Panc1 (cell line): ENCODE measurements at regions not wholly inside any gene's neighbourhood (a gene's known extent, or its start where the extent isn't known, plus 50 kb on each side); places are given as distances from the start of the nearest gene placed in this dataset.

Experiments
- ATAC-seq: fragments of 200-7000 bp; cut with Tn5 transposase; 2 replicates; pipeline ENCODE4 v1.9.1; 2020; ENCODE audit warnings: mild to moderate bottlenecking, moderate library complexity
- BruUV-seq: library from RNA; stranded (reverse); fragments of 400-500 nt; replicated peaks from 2 replicates; lab custom pipeline; 2021; lab: Mats Ljungman, UMichigan
- CTCF ChIA-PET: fragments of 300-600 bp; sonication (Branson Sonifier 250); formaldehyde crosslinking; loops from one replicate; lab custom pipeline; 2022; ENCODE audit warnings: antibody characterized with exemption; lab: Charles Lee
- POLR2A ChIA-PET: fragments of 300-600 bp; sonication (Branson Sonifier 250); formaldehyde crosslinking; loops from one replicate; lab custom pipeline; 2022; ENCODE audit warnings: antibody characterized with exemption; lab: Charles Lee
- DNase-seq: peaks from one replicate; pipeline ENCODE4 v3.0.0-alpha.2; 2010; ENCODE audit warnings: low read depth, low spot score
- H3K27ac ChIP-seq: 2 replicates; pipeline ENCODE4 v1.5.1; 2011; ENCODE audit warnings: mild to moderate bottlenecking, low read length, inconsistent platforms
- H3K27me3 ChIP-seq: fragments of 200-500 bp; sonication (Bioruptor generic); 2 replicates; pipeline ENCODE4 v1.6.0; 2014; ENCODE audit warnings: low read length, inconsistent platforms; ENCODE audit not compliant: control insufficient read depth, insufficient read depth
- H3K36me3 ChIP-seq: fragments of 200-500 bp; sonication (Bioruptor generic); 2 replicates; pipeline ENCODE4 v1.5.1; 2014; ENCODE audit warnings: inconsistent platforms, mild to moderate bottlenecking, low read length, moderate library complexity; ENCODE audit not compliant: control insufficient read depth, insufficient read depth
- H3K4me1 ChIP-seq: 2 replicates; pipeline ENCODE4 v1.5.1; 2011; ENCODE audit warnings: inconsistent platforms, mild to moderate bottlenecking, low read length, moderate library complexity; ENCODE audit not compliant: control insufficient read depth, insufficient read depth
- H3K4me3 ChIP-seq, 2 experiments: 2 replicates each; pipeline ENCODE4 v1.5.1; 2011 to 2012; ENCODE audit warnings: low read depth in 2 of 2, low read length in 2 of 2, mild to moderate bottlenecking in 2 of 2, inconsistent platforms in 1 of 2, moderate library complexity in 1 of 2
- H3K9me3 ChIP-seq: fragments of 200-500 bp; sonication (Bioruptor generic); 2 replicates; pipeline ENCODE4 v1.5.1; 2014; ENCODE audit warnings: low read depth, mild to moderate bottlenecking, inconsistent platforms, low read length, moderate library complexity; ENCODE audit not compliant: control insufficient read depth, insufficient read depth
- POLR2AphosphoS5 ChIP-seq: IDR thresholded peaks from 2 replicates; pipeline ENCODE4 v1.6.1; 2012; ENCODE audit warnings: mild to moderate bottlenecking, low read depth, low read length, moderate library complexity
- SIN3A ChIP-seq: IDR thresholded peaks from 2 replicates; pipeline ENCODE4 v1.6.1; 2012; ENCODE audit warnings: low read depth, mild to moderate bottlenecking, low read length, moderate library complexity, borderline replicate concordance; ENCODE audit not compliant: insufficient read depth
- TCF7L2 ChIP-seq: IDR thresholded peaks from 2 replicates; pipeline ENCODE4 v1.6.1; 2011; ENCODE audit warnings: mild to moderate bottlenecking, low read depth, low read length, inconsistent platforms
- in situ Hi-C: cut with HindIII; loops from 2 replicates; pipeline ENCODE4 v1.10.0; 2016; ENCODE audit warnings: low sequenced_read_pairs, low pct_unique_long_range_greater_than_20kb
- intact Hi-C: fragments of 100-400 bp; cut with micrococcal nuclease; formaldehyde crosslinking; loops from one replicate; pipeline ENCODE4 v1.10.0; 2022; ENCODE audit not compliant: unreplicated experiment
- TF ChIP-seq, protein P1 (sequence below): fragments of 450-650 bp; IDR thresholded peaks from 2 replicates; pipeline ENCODE4 v1.5.1; 2017; ENCODE audit warnings: mild to moderate bottlenecking
- TF ChIP-seq, protein P2 (sequence below), 2 experiments: IDR thresholded peaks; 2 replicates each; pipeline ENCODE4 v1.6.1; 2011 to 2012; ENCODE audit warnings: low read depth in 2 of 2, control low read depth in 1 of 2, low read length in 1 of 2, mild to moderate bottlenecking in 1 of 2, moderate library complexity in 1 of 2; ENCODE audit not compliant: insufficient read depth in 1 of 2

DNA sequence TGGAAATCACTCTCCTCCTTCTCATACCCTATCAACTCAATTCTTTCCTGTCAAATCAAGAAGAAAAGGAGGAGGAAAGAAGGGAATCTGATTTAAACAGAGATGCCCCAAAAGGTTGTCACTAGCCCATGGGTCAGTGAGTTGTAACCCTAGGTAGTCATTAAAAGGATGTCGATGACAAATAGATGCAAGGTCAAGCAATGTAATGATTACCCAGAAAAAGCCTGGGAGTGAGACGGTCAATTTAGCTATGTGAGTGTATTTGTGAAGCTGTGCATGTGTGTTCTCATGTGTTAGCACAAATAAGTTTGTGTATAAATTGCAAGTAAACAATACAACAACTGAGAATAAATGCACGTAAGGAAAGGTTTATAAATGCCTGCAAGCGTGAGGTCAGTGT, 190.5 kb upstream of the PMFBP1 start:
- intact Hi-C loops (no loop called here), in situ Hi-C loops (no loop called here)
- Histone ChIP-seq H3K27me3 (no peaks in the 10 kb centered on the region), H3K9me3 (no peaks in the 10 kb centered on the region), H3K27ac (no peak overlapping the region), H3K4me1 (no peaks in the 10 kb centered on the region), H3K36me3 (no peaks in the 10 kb centered on the region), H3K4me3 (no peak overlapping the region)
- DNase-seq (no peak), ATAC-seq (no peak)
- CTCF ChIA-PET, result no interaction called here
- TF ChIP-seq, protein P1, sequence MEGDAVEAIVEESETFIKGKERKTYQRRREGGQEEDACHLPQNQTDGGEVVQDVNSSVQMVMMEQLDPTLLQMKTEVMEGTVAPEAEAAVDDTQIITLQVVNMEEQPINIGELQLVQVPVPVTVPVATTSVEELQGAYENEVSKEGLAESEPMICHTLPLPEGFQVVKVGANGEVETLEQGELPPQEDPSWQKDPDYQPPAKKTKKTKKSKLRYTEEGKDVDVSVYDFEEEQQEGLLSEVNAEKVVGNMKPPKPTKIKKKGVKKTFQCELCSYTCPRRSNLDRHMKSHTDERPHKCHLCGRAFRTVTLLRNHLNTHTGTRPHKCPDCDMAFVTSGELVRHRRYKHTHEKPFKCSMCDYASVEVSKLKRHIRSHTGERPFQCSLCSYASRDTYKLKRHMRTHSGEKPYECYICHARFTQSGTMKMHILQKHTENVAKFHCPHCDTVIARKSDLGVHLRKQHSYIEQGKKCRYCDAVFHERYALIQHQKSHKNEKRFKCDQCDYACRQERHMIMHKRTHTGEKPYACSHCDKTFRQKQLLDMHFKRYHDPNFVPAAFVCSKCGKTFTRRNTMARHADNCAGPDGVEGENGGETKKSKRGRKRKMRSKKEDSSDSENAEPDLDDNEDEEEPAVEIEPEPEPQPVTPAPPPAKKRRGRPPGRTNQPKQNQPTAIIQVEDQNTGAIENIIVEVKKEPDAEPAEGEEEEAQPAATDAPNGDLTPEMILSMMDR, result no peak
- POLR2A ChIA-PET, result no interaction called here
- BruUV-seq, result no TSS peak

DNA sequence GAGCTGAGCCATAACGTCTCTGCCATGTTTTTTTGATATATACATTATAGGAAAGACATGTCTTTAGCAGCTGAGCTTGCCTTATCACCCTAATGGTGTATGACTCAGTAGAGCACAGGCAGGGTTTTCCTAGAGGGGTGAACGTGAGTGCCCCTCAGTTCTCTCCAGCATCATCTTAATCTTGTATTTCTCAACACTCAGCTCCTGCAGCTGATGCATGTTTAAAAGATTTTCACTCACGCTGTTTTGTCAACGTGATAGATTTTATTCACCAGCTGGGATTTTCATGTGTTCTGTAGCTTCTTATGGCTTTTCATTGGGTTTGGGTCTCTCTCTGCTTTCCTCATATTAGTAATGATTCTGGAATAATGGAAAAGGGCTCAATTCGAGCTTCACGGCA, 186.0 kb upstream of the PMFBP1 start:
- in situ Hi-C loops, result no loop called here
- H3K9me3 ChIP-seq, result no peaks in the 10 kb centered on the region
- H3K27me3 ChIP-seq, result no peaks in the 10 kb centered on the region
- H3K27ac ChIP-seq, result no peak overlapping the region
- intact Hi-C loops, result no loop called here
- ChIA-PET POLR2A (no interaction called here), CTCF (no interaction called here)
- no peak for TF ChIP-seq SIN3A
- no peak for TF ChIP-seq POLR2AphosphoS5
- TF ChIP-seq TCF7L2, result no peak
- TF ChIP-seq, protein P1, result no peak
- TF ChIP-seq, protein P2, sequence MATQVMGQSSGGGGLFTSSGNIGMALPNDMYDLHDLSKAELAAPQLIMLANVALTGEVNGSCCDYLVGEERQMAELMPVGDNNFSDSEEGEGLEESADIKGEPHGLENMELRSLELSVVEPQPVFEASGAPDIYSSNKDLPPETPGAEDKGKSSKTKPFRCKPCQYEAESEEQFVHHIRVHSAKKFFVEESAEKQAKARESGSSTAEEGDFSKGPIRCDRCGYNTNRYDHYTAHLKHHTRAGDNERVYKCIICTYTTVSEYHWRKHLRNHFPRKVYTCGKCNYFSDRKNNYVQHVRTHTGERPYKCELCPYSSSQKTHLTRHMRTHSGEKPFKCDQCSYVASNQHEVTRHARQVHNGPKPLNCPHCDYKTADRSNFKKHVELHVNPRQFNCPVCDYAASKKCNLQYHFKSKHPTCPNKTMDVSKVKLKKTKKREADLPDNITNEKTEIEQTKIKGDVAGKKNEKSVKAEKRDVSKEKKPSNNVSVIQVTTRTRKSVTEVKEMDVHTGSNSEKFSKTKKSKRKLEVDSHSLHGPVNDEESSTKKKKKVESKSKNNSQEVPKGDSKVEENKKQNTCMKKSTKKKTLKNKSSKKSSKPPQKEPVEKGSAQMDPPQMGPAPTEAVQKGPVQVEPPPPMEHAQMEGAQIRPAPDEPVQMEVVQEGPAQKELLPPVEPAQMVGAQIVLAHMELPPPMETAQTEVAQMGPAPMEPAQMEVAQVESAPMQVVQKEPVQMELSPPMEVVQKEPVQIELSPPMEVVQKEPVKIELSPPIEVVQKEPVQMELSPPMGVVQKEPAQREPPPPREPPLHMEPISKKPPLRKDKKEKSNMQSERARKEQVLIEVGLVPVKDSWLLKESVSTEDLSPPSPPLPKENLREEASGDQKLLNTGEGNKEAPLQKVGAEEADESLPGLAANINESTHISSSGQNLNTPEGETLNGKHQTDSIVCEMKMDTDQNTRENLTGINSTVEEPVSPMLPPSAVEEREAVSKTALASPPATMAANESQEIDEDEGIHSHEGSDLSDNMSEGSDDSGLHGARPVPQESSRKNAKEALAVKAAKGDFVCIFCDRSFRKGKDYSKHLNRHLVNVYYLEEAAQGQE (IDR thresholded peaks at IDR 0.05; ENCODE audit: insufficient read depth in 1 of 2, low read depth in 2 of 2, low read length in 1 of 2), result no peak
- DNase-seq (no peak), ATAC-seq (no peak)
- H3K4me3 ChIP-seq, result no peak overlapping the region
- BruUV-seq, result no TSS peak
- no peaks in the 10 kb centered on the region for H3K4me1 ChIP-seq
- no peaks in the 10 kb centered on the region for H3K36me3 ChIP-seq

DNA sequence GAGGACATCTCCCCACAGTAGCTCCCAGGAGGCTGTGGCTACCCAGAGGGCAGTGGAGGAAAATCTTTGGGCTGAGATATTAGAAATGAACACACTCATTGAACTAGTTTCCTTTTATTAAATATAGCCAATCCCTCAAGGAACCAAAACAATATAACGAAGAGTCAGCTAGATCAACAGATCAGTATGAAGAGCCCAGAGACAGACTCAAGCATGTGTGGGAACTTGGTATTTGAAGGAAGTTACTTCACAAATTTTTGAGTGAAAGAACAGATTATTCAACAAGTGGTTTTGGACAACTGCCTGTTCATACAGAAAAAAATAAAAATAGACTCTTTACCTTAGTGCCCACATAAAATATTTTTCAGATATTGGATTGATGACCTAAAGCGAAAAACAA, 183.6 kb upstream of the PMFBP1 start:
- Histone ChIP-seq H3K36me3 (no peaks in the 10 kb centered on the region), H3K4me3 (no peak overlapping the region), H3K9me3 (no peaks in the 10 kb centered on the region), H3K27ac (no peak overlapping the region), H3K27me3 (no peaks in the 10 kb centered on the region), H3K4me1 (no peaks in the 10 kb centered on the region)
- intact Hi-C loops (no loop called here), in situ Hi-C loops (no loop called here)
- TF ChIP-seq POLR2AphosphoS5, result no peak
- no peak for TF ChIP-seq TCF7L2
- TF ChIP-seq, protein P2 (IDR thresholded peaks at IDR 0.05; ENCODE audit: insufficient read depth in 1 of 2, low read depth in 2 of 2, low read length in 1 of 2), result no peak
- TF ChIP-seq, protein P1, result no peak
- no peak for TF ChIP-seq SIN3A
- POLR2A ChIA-PET, result no interaction called here
- CTCF ChIA-PET, result no interaction called here
- ATAC-seq (no peak), DNase-seq (no peak)
- no TSS peak for BruUV-seq
